ENCODE measurements at regions not wholly inside any gene's neighbourhood (a gene's known extent, or its start where the extent isn't known, plus 50 kb on each side); places are given as distances from the start of the nearest gene placed in this dataset.

- DNase-seq (ENCODE audit: low read depth in 3 of 3), result no peak
Observed at GRCh38 chr5:117235786-117236185, 661.2 kb upstream of the SEMA6A start.

- DNase-seq (ENCODE audit: low read depth in 3 of 3), result no peak
Observed at GRCh38 chr5:117230375-117230774, 655.8 kb upstream of the SEMA6A start.

GRCh38 chr5:117220730-117221129 is 646.1 kb upstream of the SEMA6A start:
- DNase-seq (ENCODE audit: low read depth in 3 of 3), result no peak

GRCh38 chr5:117218789-117219188 is 644.2 kb upstream of the SEMA6A start:
- DNase-seq (ENCODE audit: low read depth in 3 of 3), result no peak

- no peak for DNase-seq (ENCODE audit: low read depth in 3 of 3)
Observed at GRCh38 chr5:117212866-117213265, 638.2 kb upstream of the SEMA6A start.

- DNase-seq (ENCODE audit: low read depth in 3 of 3), result no peak
Observed at GRCh38 chr5:117210796-117211195, 636.2 kb upstream of the SEMA6A start.

GRCh38 chr5:117209479-117209878 is 634.9 kb upstream of the SEMA6A start:
- no peak for DNase-seq (ENCODE audit: low read depth in 3 of 3)

- no peak for DNase-seq (ENCODE audit: low read depth in 3 of 3)
Observed at GRCh38 chr5:117207088-117207668, 632.6 kb upstream of the SEMA6A start.

GRCh38 chr5:117205894-117206293 is 631.3 kb upstream of the SEMA6A start:
- no peak for DNase-seq (ENCODE audit: low read depth in 3 of 3)

- DNase-seq (ENCODE audit: low read depth in 3 of 3), result no peak
Observed at GRCh38 chr5:117204926-117205869, 630.6 kb upstream of the SEMA6A start.

- no peak for DNase-seq (ENCODE audit: low read depth in 3 of 3)
Observed at GRCh38 chr5:117204404-117204803, 629.8 kb upstream of the SEMA6A start.

GRCh38 chr5:117203584-117203983 is 629.0 kb upstream of the SEMA6A start:
- DNase-seq (ENCODE audit: low read depth in 3 of 3), result no peak

- DNase-seq (ENCODE audit: low read depth in 3 of 3), result no peak
Observed at GRCh38 chr5:117201001-117201400, 626.4 kb upstream of the SEMA6A start.

- DNase-seq (ENCODE audit: low read depth in 3 of 3), result no peak
Observed at GRCh38 chr5:117195076-117195475, 620.5 kb upstream of the SEMA6A start.

GRCh38 chr5:117191251-117191650 is 616.6 kb upstream of the SEMA6A start:
- no peak for DNase-seq (ENCODE audit: low read depth in 3 of 3)

GRCh38 chr5:117189784-117190183 is 615.2 kb upstream of the SEMA6A start:
- DNase-seq (ENCODE audit: low read depth in 3 of 3), result no peak

- no peak for DNase-seq (ENCODE audit: low read depth in 3 of 3)
Observed at GRCh38 chr5:117188211-117188610, 613.6 kb upstream of the SEMA6A start.

- DNase-seq (ENCODE audit: low read depth in 3 of 3), result no peak
Observed at GRCh38 chr5:117186751-117187150, 612.1 kb upstream of the SEMA6A start.

GRCh38 chr5:117183326-117183725 is 608.7 kb upstream of the SEMA6A start:
- no peak for DNase-seq (ENCODE audit: low read depth in 3 of 3)

- DNase-seq (ENCODE audit: low read depth in 3 of 3), result no peak
Observed at GRCh38 chr5:117182104-117182503, 607.5 kb upstream of the SEMA6A start.

GRCh38 chr5:117177302-117177701 is 602.7 kb upstream of the SEMA6A start:
- DNase-seq (ENCODE audit: low read depth in 3 of 3), result no peak

GRCh38 chr5:117165068-117165467 is 590.4 kb upstream of the SEMA6A start:
- no peak for DNase-seq (ENCODE audit: low read depth in 3 of 3)

- no peak for DNase-seq (ENCODE audit: low read depth in 3 of 3)
Observed at GRCh38 chr5:117161718-117162335, 587.2 kb upstream of the SEMA6A start.

Measured in stimulated activated CD4-positive, alpha-beta T cell treated with anti-CD3 and anti-CD28 coated beads, TNF-alpha, amount 100 ng/mL, for 48 hours (primary cell).